ENCODE measurements at regions not wholly inside any gene's neighbourhood (a gene's known extent, or its start where the extent isn't known, plus 50 kb on each side); places are given as distances from the start of the nearest gene placed in this dataset.
A peak's percentile ranks its signal among the peaks of the same experiment; 100 is the strongest.

- TF ChIP-seq POLR2A (IDR thresholded peaks at IDR 0.05) (no peak), EP300 (IDR thresholded peaks at IDR 0.05) (no peak), CTCF (IDR thresholded peaks at IDR 0.05) (no peak)
- DNase-seq = no peak
- intact Hi-C loops (cut with DNase I) = no loop called here
- 47 to 55% (median 52%) methylated on average over 10 of the region's 10 CpGs for WGBS, 3 donors
- Histone ChIP-seq H3K27me3 (no peaks in the 10 kb centered on the region), H3K4me3 (no peak overlapping the region), H3K36me3 (no peaks in the 10 kb centered on the region), H3K4me1 (ENCODE audit: insufficient read depth) (peaks cover 4% of the 10 kb centered on the region), H3K27ac (no peak overlapping the region), H3K9me3 (no peaks in the 10 kb centered on the region)
Measured at GRCh38 chr22:22767876-22768602, 119.6 kb upstream of the IGLL5 start.

DNA sequence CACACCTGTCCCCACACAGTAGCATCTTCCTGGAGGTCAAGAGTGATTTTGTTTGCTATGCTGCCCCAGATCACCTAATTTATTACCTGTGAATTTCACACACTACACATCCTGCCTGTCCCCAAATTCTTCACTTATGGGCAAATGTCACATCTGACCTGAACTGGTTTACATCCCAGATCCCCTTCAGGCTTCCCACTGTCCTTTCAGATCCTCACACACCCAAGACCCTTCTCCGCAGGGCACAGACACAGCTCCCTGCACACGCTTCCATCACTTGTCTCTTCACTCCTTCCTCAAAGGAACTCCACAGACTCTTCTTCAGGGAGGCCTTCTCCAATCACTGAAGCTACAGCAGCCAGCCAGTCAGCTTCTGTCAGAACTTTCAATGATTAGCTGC, 118.7 kb upstream of the IGLL5 start:
- peaks cover 4% of the 10 kb centered on the region for H3K4me1 ChIP-seq (ENCODE audit: insufficient read depth)
- intact Hi-C loops (cut with DNase I) = no loop called here
- H3K4me3 ChIP-seq = no peak overlapping the region
- WGBS, 3 donors = 91 to 93% (median 92%) methylated on average over 2 of the region's 2 CpGs
- no peaks in the 10 kb centered on the region for H3K36me3 ChIP-seq
- H3K27me3 ChIP-seq = no peaks in the 10 kb centered on the region
- H3K27ac ChIP-seq = no peak overlapping the region
- no peaks in the 10 kb centered on the region for H3K9me3 ChIP-seq
- TF ChIP-seq EP300 (IDR thresholded peaks at IDR 0.05) (no peak), POLR2A (IDR thresholded peaks at IDR 0.05) (no peak)
- DNase-seq = no peak

DNA sequence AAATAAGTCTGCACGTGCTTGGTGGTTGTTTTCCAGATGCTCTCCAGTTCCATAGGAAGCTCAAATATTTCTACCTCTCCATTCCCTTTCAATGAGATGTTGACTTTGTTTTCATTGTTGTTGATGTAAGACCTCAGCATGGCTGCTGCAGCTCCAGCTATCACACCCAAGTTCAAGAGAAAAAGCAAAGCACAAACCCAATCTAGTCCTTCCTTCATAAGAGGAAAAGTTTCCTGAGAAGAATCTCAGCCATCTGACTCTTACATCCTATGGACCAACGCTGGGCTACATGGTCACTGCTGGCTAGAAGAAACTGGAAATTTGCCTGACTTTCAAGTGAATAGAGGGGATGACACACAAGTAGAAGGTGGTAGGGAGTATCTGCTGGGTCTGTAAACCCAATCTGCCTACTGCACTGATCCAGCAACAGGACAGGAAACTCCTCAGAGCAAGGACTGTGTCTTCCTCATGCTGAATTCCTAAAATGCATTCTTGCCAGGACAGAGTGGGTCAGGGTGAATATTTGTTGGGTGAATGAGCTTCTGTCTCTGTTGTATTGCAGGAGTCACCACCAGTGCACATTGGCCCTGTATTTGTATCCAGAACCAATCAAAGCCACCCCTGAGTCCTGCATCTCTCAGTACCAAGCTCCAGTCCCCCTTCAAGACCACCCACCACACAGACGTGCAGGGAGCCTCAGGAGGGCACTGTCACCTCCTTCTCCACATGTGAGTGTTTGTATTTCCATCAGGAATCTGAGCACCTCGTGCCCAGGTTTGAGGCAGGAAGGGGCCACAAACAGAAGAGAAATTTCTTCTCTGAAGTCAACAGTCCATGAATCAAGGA, 118.0 kb upstream of the IGLL5 start:
- Histone ChIP-seq H3K4me1 (ENCODE audit: insufficient read depth) (peaks cover 4% of the 10 kb centered on the region), H3K36me3 (no peaks in the 10 kb centered on the region), H3K27ac (no peak overlapping the region), H3K4me3 (no peak overlapping the region), H3K9me3 (no peaks in the 10 kb centered on the region), H3K27me3 (no peaks in the 10 kb centered on the region)
- WGBS, 3 donors = 43 to 48% (median 44%) methylated on average over 4 of the region's 4 CpGs
- intact Hi-C loops (cut with DNase I) = no loop called here
- TF ChIP-seq CTCF (IDR thresholded peaks at IDR 0.05) (no peak), EP300 (IDR thresholded peaks at IDR 0.05) (no peak), POLR2A (IDR thresholded peaks at IDR 0.05) (no peak)
- DNase-seq = no peak

DNA sequence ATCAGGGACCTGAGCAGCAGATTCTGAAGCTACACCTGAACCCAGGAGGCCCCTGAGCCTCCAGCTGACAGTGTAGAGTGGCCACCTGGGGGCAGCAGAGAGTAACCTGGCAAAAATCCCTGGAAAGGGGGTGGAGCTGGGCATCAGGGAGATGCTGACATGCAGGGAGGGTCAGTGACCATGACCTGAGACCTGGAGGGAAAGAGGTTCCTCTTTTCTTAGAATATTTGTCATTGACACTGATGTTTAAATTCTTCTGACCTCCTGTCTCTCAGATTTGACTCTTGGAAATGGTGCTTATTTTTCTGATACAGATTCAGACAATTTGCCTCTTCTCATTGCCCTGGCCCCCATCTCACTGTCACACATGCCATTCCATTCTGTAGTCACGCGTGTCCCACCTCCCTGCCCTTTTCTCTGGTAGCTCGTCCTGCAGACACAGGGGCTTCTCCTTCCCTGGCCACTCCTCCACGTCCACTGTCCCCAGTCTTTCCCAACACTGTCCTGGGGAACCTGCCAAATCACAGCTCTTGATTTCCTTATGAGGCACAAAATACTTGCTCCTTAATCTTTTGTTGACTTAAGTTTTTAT, 117.2 kb upstream of the IGLL5 start:
- H3K36me3 ChIP-seq = no peaks in the 10 kb centered on the region
- intact Hi-C loops (cut with DNase I) = no loop called here
- WGBS, 3 donors = 11 to 29% (median 21%) methylated on average over 4 of the region's 4 CpGs
- no peak overlapping the region for H3K4me3 ChIP-seq
- peaks cover 4% of the 10 kb centered on the region for H3K4me1 ChIP-seq (ENCODE audit: insufficient read depth)
- H3K27me3 ChIP-seq = no peaks in the 10 kb centered on the region
- no peaks in the 10 kb centered on the region for H3K9me3 ChIP-seq
- H3K27ac ChIP-seq = no peak overlapping the region
- peak; percentile 17 to 64 (median 49) for DNase-seq
- TF ChIP-seq POLR2A (IDR thresholded peaks at IDR 0.05) = no peak
- TF ChIP-seq CTCF (IDR thresholded peaks at IDR 0.05) = peak in 1 of 3 donors; percentile 10

Data from ovary (tissue), 7 donors.